ENCODE measurements at regions not wholly inside any gene's neighbourhood (a gene's known extent, or its start where the extent isn't known, plus 50 kb on each side); places are given as distances from the start of the nearest gene placed in this dataset.

DNA sequence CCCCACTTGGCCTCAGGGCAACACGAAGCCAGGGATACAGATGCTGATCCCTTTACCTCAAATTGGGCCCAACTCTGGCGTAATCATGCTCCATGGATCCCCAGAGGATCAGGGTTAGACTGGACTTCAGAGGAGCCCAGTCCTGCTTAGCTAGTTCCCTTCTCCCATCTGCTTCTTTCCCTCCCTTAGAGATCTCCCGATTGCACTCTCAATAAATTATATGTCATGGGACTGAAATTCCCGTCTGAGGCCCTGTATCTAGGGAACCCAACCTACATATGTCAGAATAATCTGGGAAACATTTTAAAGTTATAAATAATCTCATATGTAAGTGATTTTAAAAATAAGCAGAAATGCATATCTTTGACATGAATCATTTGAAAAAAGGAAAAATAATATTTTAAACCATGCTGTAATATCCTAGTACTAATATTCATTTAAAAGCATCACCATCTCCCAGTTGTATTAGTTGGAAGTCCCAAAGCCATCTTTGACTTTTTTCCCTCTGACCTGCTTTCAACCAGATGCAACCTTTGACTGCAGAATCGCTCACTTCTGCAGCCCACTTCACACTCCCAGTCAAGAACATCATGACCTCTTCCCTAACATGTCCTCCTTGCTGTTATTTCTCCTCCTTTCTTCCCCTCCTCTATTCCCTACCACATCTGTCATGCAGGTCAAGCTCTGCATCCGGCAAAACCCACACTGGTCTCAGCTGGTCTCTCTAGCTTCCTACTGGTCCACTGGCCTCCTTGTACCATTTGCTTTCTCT, 393.6 kb downstream of the BTBD3 start:
- TF ChIP-seq, protein P1, sequence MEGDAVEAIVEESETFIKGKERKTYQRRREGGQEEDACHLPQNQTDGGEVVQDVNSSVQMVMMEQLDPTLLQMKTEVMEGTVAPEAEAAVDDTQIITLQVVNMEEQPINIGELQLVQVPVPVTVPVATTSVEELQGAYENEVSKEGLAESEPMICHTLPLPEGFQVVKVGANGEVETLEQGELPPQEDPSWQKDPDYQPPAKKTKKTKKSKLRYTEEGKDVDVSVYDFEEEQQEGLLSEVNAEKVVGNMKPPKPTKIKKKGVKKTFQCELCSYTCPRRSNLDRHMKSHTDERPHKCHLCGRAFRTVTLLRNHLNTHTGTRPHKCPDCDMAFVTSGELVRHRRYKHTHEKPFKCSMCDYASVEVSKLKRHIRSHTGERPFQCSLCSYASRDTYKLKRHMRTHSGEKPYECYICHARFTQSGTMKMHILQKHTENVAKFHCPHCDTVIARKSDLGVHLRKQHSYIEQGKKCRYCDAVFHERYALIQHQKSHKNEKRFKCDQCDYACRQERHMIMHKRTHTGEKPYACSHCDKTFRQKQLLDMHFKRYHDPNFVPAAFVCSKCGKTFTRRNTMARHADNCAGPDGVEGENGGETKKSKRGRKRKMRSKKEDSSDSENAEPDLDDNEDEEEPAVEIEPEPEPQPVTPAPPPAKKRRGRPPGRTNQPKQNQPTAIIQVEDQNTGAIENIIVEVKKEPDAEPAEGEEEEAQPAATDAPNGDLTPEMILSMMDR (IDR thresholded peaks at IDR 0.05), result no peak
- TF ChIP-seq POLR2A (IDR thresholded peaks at IDR 0.05), result no peak
- no peak for TF ChIP-seq POLR2AphosphoS5 (IDR thresholded peaks at IDR 0.05)
